SK-N-SH (cell line): ENCODE measurements at regions not wholly inside any gene's neighbourhood (a gene's known extent, or its start where the extent isn't known, plus 50 kb on each side); places are given as distances from the start of the nearest gene placed in this dataset.

Experiments
- CTCF ChIA-PET: fragments of 300-600, 350-600 bp; formaldehyde crosslinking; extraction: SDS; loops from one replicate; lab custom pipeline; 2021; lab: Yijun Ruan, JAX
- POLR2A ChIA-PET: fragments of 350-600 bp; sonication (Branson Sonifier 250); formaldehyde crosslinking; extraction: SDS; loops from one replicate; lab custom pipeline; 2020; ENCODE audit warnings: antibody characterized with exemption, inconsistent platforms; lab: Yijun Ruan, JAX
- DNase-seq: peaks from one replicate; pipeline ENCODE4 v3.0.0; 2012
- H2AFZ ChIP-seq: fragments of 200-600 bp; sonication (generic); 2 replicates; pipeline ENCODE4 v1.8.1; 2016; ENCODE audit warnings: antibody characterized with exemption, mild to moderate bottlenecking, low read depth
- H3F3A ChIP-seq: fragments of 200-600 bp; sonication (generic); replicated peaks from 2 replicates; pipeline ENCODE3; 2016; ENCODE audit warnings: antibody characterized with exemption, mild to moderate bottlenecking; ENCODE audit not compliant: insufficient read depth
- H3K27ac ChIP-seq, 2 experiments: fragments of 200-500 bp in 1 of 2; fragments of 200-600 bp in 1 of 2; sonication (Bioruptor generic) in 1 of 2; sonication (generic), shearing (Covaris generic) in 1 of 2; 2 replicates each; pipeline versions ENCODE4 v1.5.1 to v1.6.1; 2014 to 2016; ENCODE audit warnings: low read depth in 2 of 2, inconsistent platforms in 1 of 2, low read length in 1 of 2, mild to moderate bottlenecking in 1 of 2, mixed read lengths in 1 of 2
- H3K27me3 ChIP-seq: fragments of 200-600 bp; sonication (generic), shearing (Covaris generic); 2 replicates; pipeline ENCODE4 v1.6.1; 2016; ENCODE audit warnings: mixed run types; ENCODE audit not compliant: insufficient read depth
- H3K36me3 ChIP-seq, 2 experiments: fragments of 200-500 bp in 1 of 2; fragments of 200-600 bp in 1 of 2; sonication (Bioruptor generic) in 1 of 2; sonication (generic) in 1 of 2; replicated peaks in 1 of 2; 2 replicates each; pipeline versions ENCODE3 to v1.5.1; 2014 to 2016; ENCODE audit warnings: low read length in 1 of 2, mild to moderate bottlenecking in 1 of 2; ENCODE audit not compliant: insufficient read depth in 2 of 2, control insufficient read depth in 1 of 2
- H3K4me1 ChIP-seq, 2 experiments: fragments of 200-500 bp in 1 of 2; fragments of 200-600 bp in 1 of 2; sonication (Bioruptor generic) in 1 of 2; sonication (generic), shearing (Covaris generic) in 1 of 2; 2 replicates each; pipeline versions ENCODE4 v1.5.1 to v1.6.1; 2014 to 2016; ENCODE audit warnings: low read depth in 1 of 2, low read length in 1 of 2, mixed run types in 1 of 2; ENCODE audit not compliant: insufficient read depth in 2 of 2, control insufficient read depth in 1 of 2
- H3K4me2 ChIP-seq: fragments of 200-600 bp; sonication (generic), shearing (Covaris generic); 2 replicates; pipeline ENCODE4 v1.6.1; 2017; ENCODE audit warnings: mixed run types
- H3K4me3 ChIP-seq, 2 experiments: fragments of 200-500 bp in 1 of 2; fragments of 200-600 bp in 1 of 2; sonication (Bioruptor generic) in 1 of 2; sonication (generic), shearing (Covaris generic) in 1 of 2; 2 replicates each; pipeline versions ENCODE4 v1.5.1 to v1.8.1; 2014 to 2016; ENCODE audit warnings: low read depth in 2 of 2, inconsistent platforms in 1 of 2, low read length in 1 of 2, mild to moderate bottlenecking in 1 of 2, mixed read lengths in 1 of 2, moderate library complexity in 1 of 2
- H3K79me2 ChIP-seq: fragments of 200-600 bp; sonication (generic); 2 replicates; pipeline ENCODE4 v1.8.1; 2017; ENCODE audit warnings: mild to moderate bottlenecking; ENCODE audit not compliant: insufficient read depth
- H3K9ac ChIP-seq: fragments of 200-600 bp; sonication (generic); 2 replicates; pipeline ENCODE4 v1.6.1; 2017; ENCODE audit warnings: mixed run types
- H3K9me2 ChIP-seq: fragments of 200-600 bp; sonication (generic); 2 replicates; pipeline ENCODE4 v1.6.1; 2017; ENCODE audit warnings: mixed run types
- H3K9me3 ChIP-seq: fragments of 200-600 bp; sonication (generic); 2 replicates; pipeline ENCODE4 v1.6.1; 2017; ENCODE audit warnings: mixed run types, mild to moderate bottlenecking, moderate library complexity
- H4K20me1 ChIP-seq: fragments of 200-600 bp; sonication (generic); 2 replicates; pipeline ENCODE4 v1.6.1; 2017; ENCODE audit warnings: mild to moderate bottlenecking, mixed run types; ENCODE audit not compliant: insufficient read depth
- CHD2 ChIP-seq: fragments of 150-350 bp; IDR thresholded peaks from 2 replicates; pipeline ENCODE4 v1.6.1; 2018; ENCODE audit warnings: low read length; ENCODE audit not compliant: partially characterized antibody
- CTCF ChIP-seq: fragments of 200-600 bp; sonication (generic); IDR thresholded peaks from 2 replicates; pipeline ENCODE4 v1.6.1; 2017; ENCODE audit warnings: antibody characterized with exemption, mild to moderate bottlenecking, moderate library complexity
- EZH2phosphoT487 ChIP-seq: fragments of 200-600 bp; sonication (generic); IDR thresholded peaks from 2 replicates; pipeline ENCODE4 v1.6.1; 2017; ENCODE audit warnings: low read depth, mixed run types, mild to moderate bottlenecking, antibody characterized with exemption, moderate library complexity, borderline replicate concordance
- FOSL2 ChIP-seq: IDR thresholded peaks from 2 replicates; pipeline ENCODE4 v1.4.0; 2012; ENCODE audit warnings: low read depth, mild to moderate bottlenecking, moderate library complexity, borderline replicate concordance
- FOXJ3 ChIP-seq: sonication (generic); formaldehyde crosslinking; IDR thresholded peaks from 2 replicates; pipeline ENCODE4 v1.5.1; 2020; ENCODE audit warnings: mild to moderate bottlenecking, missing genetic modification reagents
- GABPA ChIP-seq: IDR thresholded peaks from 2 replicates; pipeline ENCODE4 v1.4.0; 2012; ENCODE audit warnings: low read depth, mild to moderate bottlenecking
- GATA2 ChIP-seq: sonication (generic); formaldehyde crosslinking; IDR thresholded peaks from 2 replicates; pipeline ENCODE4 v1.5.0; 2020; ENCODE audit warnings: mild to moderate bottlenecking, missing genetic modification reagents
- IRF3 ChIP-seq: fragments of 150-350 bp; IDR thresholded peaks from 2 replicates; pipeline ENCODE4 v1.6.1; 2016; ENCODE audit warnings: mild to moderate bottlenecking, low read depth, low read length
- MEF2A ChIP-seq: IDR thresholded peaks from 2 replicates; pipeline ENCODE4 v1.4.0; 2012; ENCODE audit warnings: low read depth, borderline replicate concordance
- PBX3 ChIP-seq: IDR thresholded peaks from 2 replicates; pipeline ENCODE4; 2012
- POLR2AphosphoS5 ChIP-seq: IDR thresholded peaks from 2 replicates; pipeline ENCODE4 v1.6.1; 2012; ENCODE audit warnings: low read depth, low read length
- RXRA ChIP-seq: IDR thresholded peaks from 2 replicates; pipeline ENCODE4 v1.4.0; 2012; ENCODE audit warnings: low read depth, mild to moderate bottlenecking, borderline replicate concordance
- SMC3 ChIP-seq: IDR thresholded peaks from 2 replicates; pipeline ENCODE4 v1.6.1; 2012; ENCODE audit warnings: low read depth, low read length, improper control_type of control experiment
- USF1 ChIP-seq: IDR thresholded peaks from 2 replicates; pipeline ENCODE4 v1.4.0; 2012; ENCODE audit warnings: low read depth, borderline replicate concordance
- YY1 ChIP-seq: IDR thresholded peaks from 2 replicates; pipeline ENCODE4 v1.4.0; 2012; ENCODE audit warnings: low read depth, mild to moderate bottlenecking
- ZBTB33 ChIP-seq: IDR thresholded peaks from 2 replicates; pipeline ENCODE4 v1.4.0; 2012; ENCODE audit warnings: low read depth, borderline replicate concordance
- WGBS: methylation state at CpG from one replicate; pipeline ENCODE4 v1.1.6; 2017; ENCODE audit warnings: low lambda C conversion rate; 5-methylcytosine and 5-hydroxymethylcytosine counted together

- H3K4me3 ChIP-seq: no peak overlapping the region
- H3K79me2 ChIP-seq: no peaks in the 10 kb centered on the region
- H3K4me1 ChIP-seq: peaks cover 0 to under 1% of the 10 kb centered on the region in 2 experiments; a peak in 1 of 4 replicates
- no peak for TF ChIP-seq FOXJ3 (CRISPR knock-in tag)
- TF ChIP-seq GATA2: no peak
- TF ChIP-seq ZBTB33: no peak
- ChIA-PET CTCF (no interaction called here), POLR2A (no interaction called here)
- H3K9me2 ChIP-seq: no peaks in the 10 kb centered on the region
- H4K20me1 ChIP-seq: no peaks in the 10 kb centered on the region
- H3K27me3 ChIP-seq: no peaks in the 10 kb centered on the region; the same call in 1 of the 2 replicates
- H3K27ac ChIP-seq: no peak overlapping the region
- no peak overlapping the region for H2AFZ ChIP-seq
- no peaks in the 10 kb centered on the region for H3F3A ChIP-seq
- H3K9ac ChIP-seq: no peak overlapping the region
- no peak overlapping the region for H3K4me2 ChIP-seq
- no peak for DNase-seq
- H3K9me3 ChIP-seq: no peaks in the 10 kb centered on the region
- 40% methylated on average over 3 of the region's 3 CpGs for WGBS
- no peaks in the 10 kb centered on the region for H3K36me3 ChIP-seq
Observed at GRCh38 chr11:122322329-122322728, 206.3 kb upstream of the BLID start.

- H3K4me3 ChIP-seq: no peak overlapping the region
- peaks cover 0 to 2% of the 10 kb centered on the region in 2 experiments; a peak in 1 of 4 replicates for H3K4me1 ChIP-seq
- H3K9me2 ChIP-seq: no peaks in the 10 kb centered on the region
- H3K9ac ChIP-seq: no peak overlapping the region
- H3K36me3 ChIP-seq: no peaks in the 10 kb centered on the region
- TF ChIP-seq RXRA (no peak), MEF2A (no peak), FOSL2 (no peak), POLR2AphosphoS5 (no peak), CHD2 (no peak), FOXJ3 (CRISPR knock-in tag) (no peak), EZH2phosphoT487 (no peak), YY1 (no peak), SMC3 (no peak), PBX3 (no peak), IRF3 (no peak), GABPA (no peak), GATA2 (no peak), USF1 (no peak), CTCF (no peak)
- H3K79me2 ChIP-seq: no peaks in the 10 kb centered on the region
- no peaks in the 10 kb centered on the region for H4K20me1 ChIP-seq
- no peaks in the 10 kb centered on the region for H3K9me3 ChIP-seq
- POLR2A ChIA-PET: no interaction called here
- no peak overlapping the region for H2AFZ ChIP-seq
- H3K27me3 ChIP-seq: no peaks in the 10 kb centered on the region; the same call in 1 of the 2 replicates
- H3K27ac ChIP-seq: no peak overlapping the region
- DNase-seq: no peak
- WGBS: 36% methylated on average over 2 of the region's 2 CpGs
- no peak overlapping the region for H3K4me2 ChIP-seq
- H3F3A ChIP-seq: no peaks in the 10 kb centered on the region
- CTCF ChIA-PET: interaction anchor here (0.6 to 0.9 kb wide), 2 partner anchors 22 to 1578 kb away, joined by 3 to 4 read pairs; no protein-coding TSS in a partner anchor
Observed at GRCh38 chr11:122320671-122321070, 204.7 kb upstream of the BLID start.
